GM18517 (cell line): ENCODE measurements at regions not wholly inside any gene's neighbourhood (a gene's known extent, or its start where the extent isn't known, plus 50 kb on each side); places are given as distances from the start of the nearest gene placed in this dataset.
"Not testable (repeated sequence)": the region's sequence is repeated elsewhere in the genome, so short reads cannot be mapped to it uniquely, and the experiment has no call there.

ENCODE experiments used
- ATAC-seq: cut with Tn5 transposase; IDR thresholded peaks from one replicate; pipeline ENCODE4 v1.9.1; 2021; ENCODE audit warnings: mild to moderate bottlenecking, moderate library complexity; ENCODE audit not compliant: unreplicated experiment

DNA sequence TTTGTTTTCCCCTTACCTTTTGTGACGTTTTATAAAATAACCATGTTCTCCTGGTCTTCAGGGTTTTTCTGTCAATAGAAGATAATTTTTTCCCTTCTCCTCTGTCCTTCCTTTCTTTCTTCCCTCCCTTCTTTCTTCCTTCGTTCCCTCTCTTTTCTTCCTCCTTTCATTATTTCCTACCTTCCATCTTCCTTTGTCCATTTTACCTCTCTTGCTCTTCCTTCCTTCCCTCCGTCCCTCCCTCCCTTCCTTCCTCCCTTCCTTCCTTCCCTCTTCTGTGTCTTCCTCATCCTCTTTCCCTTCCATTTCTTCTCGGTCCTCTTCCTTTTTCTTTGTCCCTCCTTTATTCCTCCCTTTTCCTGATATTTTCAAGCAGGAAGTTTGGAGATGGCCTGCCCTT lies 128.2 kb downstream of the TEX36 start:
- no peak for ATAC-seq

DNA sequence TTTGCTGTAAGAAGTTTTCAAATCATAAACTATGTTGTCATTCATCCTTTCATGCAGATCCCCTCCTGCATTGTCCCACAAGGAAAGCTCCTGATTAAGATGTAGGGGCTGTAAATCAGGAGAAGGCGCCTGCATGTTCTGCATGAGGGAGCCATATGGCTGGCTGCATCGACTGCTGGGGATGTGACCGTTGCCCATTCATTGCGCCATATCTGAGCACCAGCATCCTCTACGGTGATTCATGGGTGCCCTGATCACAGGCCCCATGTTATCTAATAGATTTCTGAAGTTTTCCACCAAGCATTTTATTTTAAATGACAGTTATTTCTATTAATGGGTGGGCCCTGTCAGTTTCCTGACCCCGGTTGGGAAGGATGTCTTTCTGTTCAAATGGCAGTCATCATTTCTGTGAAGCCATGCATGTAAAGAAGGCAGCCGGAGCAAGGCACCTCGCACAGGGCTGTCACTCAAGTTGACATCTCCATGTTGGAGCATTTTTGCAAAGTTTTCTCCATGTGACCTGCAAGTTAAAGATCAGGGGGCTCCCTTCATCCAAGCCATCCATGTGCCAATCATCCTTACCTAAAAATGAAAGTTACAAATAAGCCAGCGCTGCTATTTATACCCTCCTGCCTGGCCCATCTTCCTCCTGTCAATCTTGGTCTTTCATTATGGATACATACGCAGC lies 128.8 kb downstream of the TEX36 start:
- ATAC-seq, result no peak

DNA sequence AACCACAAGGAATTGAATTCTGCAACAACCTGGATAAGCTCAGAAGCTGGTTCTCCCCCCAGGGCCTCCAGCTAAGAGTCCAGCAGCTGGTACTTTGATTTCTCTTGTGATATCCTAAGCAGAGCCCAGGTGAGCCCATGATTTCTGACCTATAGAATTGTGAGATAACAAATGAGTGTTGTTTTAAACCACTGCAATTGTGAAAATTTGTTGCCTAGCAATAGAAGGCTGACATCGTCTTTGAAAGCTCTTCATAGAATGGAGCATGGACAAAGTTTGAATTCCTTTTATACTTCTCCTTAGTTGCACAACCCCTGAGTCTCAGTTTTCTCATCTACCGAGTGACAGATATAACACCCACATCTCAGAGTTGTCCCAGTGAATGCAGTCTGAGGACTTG lies 129.9 kb downstream of the TEX36 start:
- no peak for ATAC-seq

DNA sequence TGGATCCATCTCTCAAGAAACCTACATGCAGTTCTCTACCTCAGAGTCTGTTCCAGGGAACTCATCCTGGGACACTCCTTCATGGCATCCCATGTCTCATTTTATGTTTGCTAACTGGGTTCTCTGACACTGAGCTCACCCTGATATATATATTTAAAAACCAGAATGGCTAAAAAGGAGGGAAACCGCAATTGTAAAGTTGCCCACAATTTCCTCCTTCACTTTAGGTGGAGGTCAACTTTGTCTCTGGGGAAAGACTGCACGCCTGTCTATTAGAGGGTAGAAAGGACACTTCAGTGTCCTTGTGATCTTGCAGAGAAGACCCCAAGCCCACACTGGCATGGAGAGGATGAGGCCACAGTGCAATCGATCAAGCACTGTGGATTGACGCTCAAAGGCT lies 131.7 kb downstream of the TEX36 start:
- ATAC-seq, result no peak

DNA sequence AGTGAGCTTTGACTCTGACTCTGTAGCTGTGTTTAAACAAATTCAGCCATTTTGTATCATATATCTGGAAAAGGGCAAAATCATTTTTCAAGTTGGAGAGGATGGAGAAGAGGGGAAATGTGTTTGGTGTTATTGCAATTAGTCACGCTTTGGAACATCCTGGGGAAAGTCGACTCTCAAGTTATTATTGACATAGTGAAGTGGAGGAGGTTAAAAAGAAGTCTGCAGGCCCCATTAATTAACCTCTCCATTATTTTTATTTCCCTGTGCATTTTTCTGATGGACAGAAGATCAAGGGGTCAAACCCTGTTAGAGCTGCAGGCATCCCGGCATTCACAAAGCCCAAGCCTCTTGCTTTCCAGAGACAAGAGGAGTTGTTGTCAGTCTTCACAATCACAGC lies 132.6 kb downstream of the TEX36 start:
- no peak for ATAC-seq

DNA sequence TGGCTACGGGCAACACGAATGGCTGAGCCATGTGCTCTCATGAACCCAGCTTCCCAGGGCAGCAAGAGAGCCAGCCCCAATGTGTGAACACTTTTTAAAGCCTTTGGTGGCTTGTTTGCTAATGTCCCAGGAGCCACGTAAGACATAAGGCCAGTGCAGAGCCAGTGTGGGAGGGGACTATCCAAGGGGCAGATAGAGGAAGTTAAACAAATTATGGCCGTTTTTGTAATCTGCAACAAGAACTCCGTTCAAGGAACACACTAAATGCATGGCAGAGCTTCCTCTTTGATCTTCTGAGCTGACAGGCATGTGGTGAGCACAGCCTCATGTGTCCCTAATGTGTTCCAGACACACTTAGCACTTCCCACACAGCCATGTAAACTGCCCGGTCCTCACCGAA lies 133.3 kb downstream of the TEX36 start:
- ATAC-seq, result no peak

DNA sequence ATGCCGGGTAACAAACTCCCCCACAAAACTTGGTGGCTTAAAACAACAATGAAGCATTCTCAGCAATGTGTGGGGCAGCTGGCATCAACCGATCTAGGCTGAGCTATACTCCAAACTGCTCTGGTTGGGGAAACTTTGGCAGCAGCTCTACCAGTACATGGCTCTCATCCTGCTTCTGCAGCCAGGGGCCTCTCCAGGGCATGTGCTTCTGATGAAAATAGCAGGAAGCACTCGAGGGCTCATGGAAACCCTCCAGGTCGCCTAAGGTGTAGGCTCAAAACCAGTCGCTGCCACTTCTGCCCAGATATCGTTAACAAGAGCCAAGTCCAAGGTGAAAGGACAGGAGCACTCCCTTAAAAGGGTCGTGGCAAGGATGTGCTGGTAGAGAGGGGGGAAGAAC lies 134.1 kb downstream of the TEX36 start:
- no peak for ATAC-seq

DNA sequence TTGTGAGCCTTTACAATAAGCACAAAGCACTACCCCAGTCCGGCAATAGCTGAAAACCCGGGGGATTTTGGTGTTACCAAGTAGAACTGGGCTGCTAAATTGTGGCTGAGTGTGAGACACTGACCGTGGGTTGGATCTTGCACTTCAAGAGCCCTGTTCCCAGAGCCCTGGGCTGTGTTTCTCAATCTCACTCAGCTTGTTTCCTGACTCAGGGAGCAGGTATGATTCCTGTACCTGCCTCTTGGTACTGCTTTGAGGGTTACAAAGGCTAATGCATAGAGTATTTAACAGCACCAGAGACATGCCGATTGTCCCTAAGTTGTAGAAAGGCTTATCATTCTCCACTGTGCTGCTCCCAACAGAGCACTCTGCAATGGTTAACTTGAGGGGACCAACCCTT lies 134.6 kb downstream of the TEX36 start:
- ATAC-seq, result no peak

DNA sequence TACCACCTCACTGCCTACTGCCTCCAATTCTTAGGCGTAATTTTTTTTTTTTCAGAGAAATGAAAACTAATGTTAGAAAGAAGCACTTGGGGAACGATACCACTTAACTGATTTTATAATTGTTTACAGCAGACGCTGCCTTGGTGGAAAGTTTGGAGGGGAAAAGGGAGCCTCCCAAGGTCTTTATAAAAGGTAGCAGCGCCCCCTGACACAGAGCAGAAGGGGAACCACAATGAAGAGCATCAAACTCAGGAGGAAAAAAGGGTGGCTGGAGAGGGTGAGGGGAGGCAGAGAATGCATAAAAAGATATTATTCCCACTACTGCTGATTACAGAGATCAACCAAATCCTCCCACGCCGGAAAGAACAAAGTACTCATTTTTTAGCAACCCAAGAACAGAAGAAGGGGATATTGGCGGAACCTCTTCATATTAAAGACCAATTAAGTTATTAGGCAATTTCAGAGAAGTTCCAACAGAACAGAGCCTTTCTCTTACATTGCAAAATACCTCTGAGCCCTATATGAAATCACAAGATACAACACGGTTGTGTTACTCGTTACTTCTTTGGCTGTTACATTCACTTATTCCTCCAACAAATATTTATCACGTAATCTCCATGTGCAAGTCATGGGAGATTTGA lies 135.8 kb downstream of the TEX36 start:
- no peak for ATAC-seq

DNA sequence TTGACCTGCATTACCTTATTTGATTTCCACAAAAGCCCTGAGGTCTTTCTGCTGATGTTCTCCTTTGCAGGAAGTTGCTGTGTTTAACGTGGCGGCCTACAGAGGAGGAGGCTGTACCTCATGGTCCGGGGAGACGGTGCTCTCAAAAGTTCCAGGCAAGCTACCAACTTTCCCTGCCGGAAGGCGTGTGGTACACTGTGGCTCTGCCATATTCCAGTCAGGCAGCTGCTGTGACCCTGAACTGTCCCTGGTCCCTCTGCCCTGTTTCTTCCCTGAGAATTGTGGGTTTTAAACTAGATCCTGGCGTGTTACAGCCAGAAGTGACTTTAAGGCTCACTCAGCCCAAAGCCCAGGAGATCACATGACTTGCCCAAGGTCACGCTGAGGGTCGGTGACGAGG lies 139.2 kb downstream of the TEX36 start:
- no peak for ATAC-seq

DNA sequence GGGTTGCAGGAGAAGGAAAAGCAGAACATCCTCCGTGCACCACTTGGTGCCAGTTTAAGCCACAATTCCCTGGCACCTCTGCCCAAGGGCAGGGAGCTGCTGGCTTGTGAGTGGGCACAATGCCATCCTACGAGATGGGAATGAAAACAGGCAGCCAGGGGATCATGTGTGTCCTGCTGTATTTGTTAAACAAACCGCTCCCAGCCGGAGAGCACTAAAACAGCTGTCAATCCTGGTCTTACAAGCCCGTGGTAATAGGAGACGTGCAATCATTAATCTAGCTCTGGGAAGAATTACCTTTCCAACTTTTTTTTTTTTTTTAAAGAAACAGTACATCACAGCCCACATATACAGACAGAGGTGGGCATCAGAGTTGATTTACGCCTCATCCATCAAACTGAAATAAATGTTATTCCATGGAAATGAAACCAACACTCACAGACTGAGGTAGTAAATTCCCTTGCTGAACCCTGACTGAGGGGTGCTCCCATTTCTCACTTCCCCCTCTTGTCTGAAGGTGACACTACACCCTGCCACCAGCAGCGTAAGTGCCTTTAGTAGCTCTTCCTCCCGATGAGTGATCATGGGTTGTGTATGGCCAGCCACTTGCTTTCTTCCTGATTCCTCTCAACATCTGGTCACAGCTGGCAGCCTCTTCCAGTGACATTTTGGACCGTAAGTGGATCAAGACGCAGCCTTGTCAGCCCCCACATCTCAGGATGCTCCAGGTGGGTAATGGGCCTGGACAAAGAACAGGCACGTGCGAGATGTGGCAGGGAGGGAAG lies 143.8 kb downstream of the TEX36 start:
- no peak for ATAC-seq

DNA sequence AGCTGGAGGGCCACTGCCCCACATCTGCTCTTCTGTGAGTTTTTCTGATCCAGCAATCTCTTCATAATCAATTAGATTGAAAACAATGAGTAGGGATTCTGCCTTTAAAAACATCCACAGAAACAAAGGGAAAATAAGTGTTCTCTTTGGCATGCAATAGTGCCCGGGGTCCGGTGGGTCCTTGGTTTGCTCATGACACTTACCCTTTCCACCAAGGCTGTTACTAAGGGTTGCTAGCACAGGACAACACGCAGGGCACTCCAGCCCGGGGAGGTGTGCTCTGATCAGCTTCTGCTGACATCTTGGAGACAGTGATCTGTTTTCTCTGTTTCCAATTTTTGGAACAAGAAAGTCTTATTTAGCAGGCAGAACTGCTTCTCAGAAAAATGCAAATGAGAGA lies 146.7 kb downstream of the TEX36 start:
- ATAC-seq, result no peak

DNA sequence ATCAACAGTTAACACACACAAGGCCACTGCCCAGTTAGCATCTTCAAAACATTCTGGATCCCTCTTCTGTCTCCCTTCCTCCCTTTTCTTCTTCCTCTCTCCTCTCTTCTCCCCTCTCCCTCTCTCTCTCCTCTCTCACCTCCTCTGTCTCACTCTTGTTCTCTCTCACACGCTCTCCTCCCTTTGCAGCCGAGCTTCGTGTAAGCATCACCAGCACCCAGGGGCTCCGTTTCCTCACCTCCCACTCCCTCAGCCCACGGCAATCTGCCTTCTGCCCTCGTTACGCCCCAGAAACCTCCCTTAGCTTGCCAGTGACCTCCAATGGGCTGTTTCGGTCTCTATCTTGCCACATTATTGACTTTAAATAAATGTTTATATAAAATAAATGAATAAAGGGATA lies 147.4 kb downstream of the TEX36 start:
- no peak for ATAC-seq

DNA sequence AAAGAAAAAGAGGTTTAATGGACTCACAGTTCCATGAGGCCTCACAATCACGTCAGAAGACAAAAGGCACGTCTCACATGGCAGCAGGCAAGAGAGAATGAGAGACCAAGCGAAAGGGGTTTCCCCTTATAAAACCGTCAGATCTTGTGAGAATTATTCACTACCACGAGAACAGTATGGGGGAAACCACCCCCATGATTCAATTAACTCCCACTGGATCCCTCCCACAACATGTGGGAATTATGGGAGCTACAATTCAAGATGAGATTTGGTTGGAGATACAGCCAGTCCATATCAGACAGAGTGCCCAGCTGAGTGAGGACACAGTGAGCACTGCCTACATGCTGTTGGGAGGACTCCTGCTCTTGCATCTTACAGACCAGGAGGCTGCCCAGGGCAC lies 148.4 kb downstream of the TEX36 start:
- ATAC-seq, result no peak

DNA sequence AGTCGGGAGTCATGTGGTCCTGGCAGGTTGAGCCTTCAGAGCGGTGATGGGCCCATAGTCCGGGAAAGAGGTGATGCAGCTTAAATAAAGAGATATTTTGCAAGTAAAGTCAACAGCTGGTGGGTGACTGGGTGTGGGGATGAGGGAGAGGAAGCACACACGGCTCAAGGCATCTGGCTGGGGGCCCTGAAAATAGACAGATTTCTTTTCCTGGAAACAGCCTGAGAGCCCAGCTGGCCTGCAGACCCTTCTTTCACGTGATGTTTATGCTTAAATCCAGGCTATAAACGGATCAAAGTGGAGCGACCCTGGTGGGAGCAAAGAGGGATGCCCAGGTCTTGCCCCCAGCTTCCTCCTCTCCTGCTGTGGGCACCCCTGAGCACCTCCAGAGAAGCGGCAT lies 149.1 kb downstream of the TEX36 start:
- no peak for ATAC-seq

DNA sequence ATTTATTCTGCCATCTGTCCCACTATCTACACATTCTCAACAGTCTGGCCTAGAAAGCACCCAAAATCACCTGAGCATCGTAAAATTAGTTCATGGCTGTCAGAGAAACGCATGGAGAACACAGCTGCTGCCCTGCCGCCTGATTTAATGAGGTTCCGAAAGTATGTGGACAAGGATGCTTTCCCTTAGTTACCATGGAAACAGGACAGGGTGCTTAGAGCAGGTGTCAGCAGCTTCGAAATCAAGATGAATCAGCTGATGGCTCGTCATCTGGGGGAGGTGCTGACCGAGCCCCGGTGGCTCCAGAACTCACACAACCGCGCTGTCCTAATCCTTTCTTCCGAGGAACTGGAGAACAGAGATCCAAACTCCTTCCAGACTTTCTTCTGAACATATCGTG lies 151.5 kb downstream of the TEX36 start:
- no peak for ATAC-seq

DNA sequence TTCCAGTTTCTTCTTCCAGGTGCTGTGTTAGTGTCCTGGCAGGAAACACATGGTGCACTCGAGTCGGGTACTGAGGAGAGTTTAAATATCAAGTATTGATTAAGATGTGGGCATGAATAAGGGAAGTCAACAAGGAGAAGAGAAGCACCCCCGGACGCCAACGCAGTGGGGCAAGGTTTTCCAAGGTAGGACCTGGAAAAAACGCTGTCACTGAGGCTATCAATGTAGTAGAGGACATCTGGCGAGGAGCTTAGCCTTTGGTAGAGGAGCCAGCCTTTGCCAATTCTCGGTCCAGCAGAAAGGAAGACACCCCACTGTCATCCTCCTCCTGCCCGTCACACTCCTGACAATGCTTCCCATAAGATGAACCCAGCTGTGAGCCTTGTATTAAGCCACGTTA lies 159.6 kb downstream of the TEX36 start:
- ATAC-seq, result no peak

DNA sequence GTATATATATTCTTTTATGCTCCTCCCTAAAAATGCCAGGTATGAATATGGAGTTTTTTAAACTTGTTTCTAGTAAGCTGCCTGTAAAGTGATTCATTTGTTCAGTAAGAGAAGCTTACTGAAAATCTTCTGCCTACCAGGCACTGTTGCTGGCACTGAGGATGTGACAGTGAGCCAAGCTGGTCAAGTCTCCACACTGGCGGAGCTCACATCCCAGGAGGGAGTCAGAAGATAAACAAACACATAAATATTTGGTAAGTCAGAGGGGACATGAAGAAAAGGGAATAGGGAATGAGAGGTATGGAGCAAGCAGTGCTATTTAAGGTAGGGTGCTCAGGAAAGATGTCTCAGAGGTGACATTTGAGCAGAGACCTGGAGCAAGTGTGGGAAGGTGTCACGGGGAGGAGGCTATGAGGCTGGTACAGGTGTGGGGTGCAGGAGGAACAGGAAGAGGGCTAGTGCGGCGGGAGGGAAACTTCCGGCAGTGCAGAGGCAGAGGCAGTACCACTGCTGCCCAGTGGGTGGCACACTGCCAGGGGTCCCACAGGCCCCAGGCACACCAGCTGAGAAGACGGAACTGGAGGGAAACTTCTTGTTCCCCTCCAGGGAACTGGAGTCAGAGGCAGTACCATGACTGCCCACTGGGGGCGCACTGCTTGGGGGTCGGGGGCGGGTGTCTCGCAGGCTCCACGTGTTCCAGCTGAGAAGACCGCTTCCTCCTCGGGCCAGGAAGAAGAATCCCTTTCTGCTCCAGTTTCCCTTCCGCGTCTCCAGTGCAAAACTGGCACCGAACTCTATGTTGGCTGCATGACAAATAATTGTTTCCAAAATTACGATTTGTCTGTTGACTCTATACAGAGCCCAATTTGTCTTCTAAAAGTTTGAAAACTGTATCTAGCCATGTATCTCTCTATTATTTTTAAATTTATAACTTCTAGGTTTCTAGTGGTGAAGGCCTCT lies 161.0 kb downstream of the TEX36 start:
- no peak for ATAC-seq

DNA sequence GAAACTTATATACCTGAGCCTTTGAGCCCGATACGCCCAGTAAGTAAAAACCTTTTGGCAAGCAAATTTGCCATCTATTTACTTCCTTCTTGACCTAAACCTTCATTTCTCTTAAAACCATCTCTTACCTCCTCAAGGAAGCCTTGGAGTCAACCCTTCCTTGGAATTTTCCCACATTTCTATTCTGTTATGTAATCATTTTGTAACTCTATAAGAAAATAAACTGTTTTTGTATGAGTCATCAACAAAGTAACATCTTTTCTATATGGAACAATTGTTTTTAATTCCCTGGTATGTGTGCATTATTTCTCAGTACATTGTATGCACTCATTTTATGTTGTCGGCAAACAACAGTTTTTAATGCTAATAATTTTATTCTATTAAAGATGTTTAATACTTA lies 162.0 kb downstream of the TEX36 start:
- ATAC-seq, result no peak

DNA sequence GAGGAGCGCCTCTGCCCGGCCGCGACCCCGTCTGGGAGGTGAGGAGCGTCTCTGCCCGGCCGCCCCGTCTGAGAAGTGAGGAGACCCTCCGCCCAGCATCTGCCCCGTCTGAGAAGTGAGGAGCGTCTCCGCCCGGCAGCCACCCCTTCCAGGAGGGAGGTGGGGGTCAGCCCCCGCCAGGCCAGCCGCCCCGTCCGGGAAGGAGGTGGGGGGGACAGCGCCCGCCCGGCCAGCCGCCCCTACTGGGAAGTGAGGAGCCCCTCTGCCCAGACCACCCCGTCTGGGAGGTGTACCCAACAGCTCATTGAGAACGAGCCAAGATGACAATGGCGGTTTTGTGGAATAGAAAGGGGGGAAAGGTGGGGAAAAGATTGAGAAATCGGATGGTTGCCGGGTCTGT lies 164.6 kb downstream of the TEX36 start:
- not testable (repeated sequence) for ATAC-seq

DNA sequence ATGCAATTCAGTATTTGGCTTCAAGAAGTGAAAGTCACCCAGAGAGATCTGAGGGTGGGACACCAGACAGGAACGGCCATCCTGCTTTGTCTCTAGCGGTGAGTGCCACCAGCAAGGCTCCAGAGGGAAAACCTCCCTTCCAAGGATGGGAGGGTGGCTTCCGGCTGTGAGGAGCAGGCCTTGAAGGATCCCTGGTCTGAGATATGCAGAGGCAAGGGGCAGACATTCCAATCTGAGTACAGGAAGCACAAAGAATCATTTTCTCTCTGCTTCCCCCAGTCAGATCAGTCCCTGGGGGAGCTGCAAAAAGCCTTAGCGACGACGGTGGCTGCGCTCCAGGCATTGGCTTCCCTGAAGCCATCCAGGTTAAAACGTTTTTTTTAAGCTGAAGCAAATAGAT lies 167.4 kb downstream of the TEX36 start:
- no peak for ATAC-seq
